ENCODE measurements at regions not wholly inside any gene's neighbourhood (a gene's known extent, or its start where the extent isn't known, plus 50 kb on each side); places are given as distances from the start of the nearest gene placed in this dataset.
"Not testable (repeated sequence)": the region's sequence is repeated elsewhere in the genome, so short reads cannot be mapped to it uniquely, and the experiment has no call there.

DNA sequence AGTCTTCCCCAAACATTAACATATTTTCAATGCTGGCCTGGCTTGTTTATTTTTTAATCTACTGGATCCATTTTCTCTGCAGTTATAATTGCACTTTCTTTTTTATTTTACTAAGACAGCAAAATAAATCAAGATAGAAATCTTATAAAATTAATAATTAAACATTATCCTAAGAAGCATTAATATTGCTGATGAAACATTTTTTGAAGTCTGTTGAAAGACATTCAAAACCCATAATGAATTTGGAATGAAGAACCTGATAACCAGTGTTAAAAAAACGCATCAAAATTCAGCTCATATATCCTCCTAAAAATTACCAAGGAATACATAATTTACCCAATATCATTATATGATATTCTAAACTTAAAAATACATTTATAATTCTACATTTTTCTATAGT, 675.7 kb upstream of the PRMT6 start:
- Histone ChIP-seq H3K27me3 (ENCODE audit: control insufficient read depth in 4 of 4, insufficient read depth in 4 of 4, low read length in 3 of 4) (no peaks in the 10 kb centered on the region), H3K4me3 (ENCODE audit: low read depth in 1 of 3, low read length in 3 of 3) (no peak overlapping the region), H3K9ac (ENCODE audit: low read depth in 1 of 2, low read length in 2 of 2) (no peak overlapping the region), H3K9me3 (ENCODE audit: control insufficient read depth in 4 of 4, low read length in 3 of 4) (no peaks in the 10 kb centered on the region), H3K36me3 (ENCODE audit: control insufficient read depth in 4 of 4, insufficient read depth in 3 of 4, low read depth in 1 of 4, low read length in 3 of 4) (no peaks in the 10 kb centered on the region), H3K27ac (ENCODE audit: low read depth in 1 of 2, low read length in 2 of 2) (no peak overlapping the region), H3K4me1 (ENCODE audit: control insufficient read depth in 4 of 4, insufficient read depth in 4 of 4, low read length in 3 of 4) (no peaks in the 10 kb centered on the region)
- DNase-seq (ENCODE audit: low spot score) = no peak
- WGBS = 54% methylated on average over 1 of the region's 1 CpG
- no peak for TF ChIP-seq NR2F2 (IDR thresholded peaks at IDR 0.05)
- no peak for TF ChIP-seq HNF4A (conservative IDR thresholded peaks at IDR 0.05)
- TF ChIP-seq, protein P1, sequence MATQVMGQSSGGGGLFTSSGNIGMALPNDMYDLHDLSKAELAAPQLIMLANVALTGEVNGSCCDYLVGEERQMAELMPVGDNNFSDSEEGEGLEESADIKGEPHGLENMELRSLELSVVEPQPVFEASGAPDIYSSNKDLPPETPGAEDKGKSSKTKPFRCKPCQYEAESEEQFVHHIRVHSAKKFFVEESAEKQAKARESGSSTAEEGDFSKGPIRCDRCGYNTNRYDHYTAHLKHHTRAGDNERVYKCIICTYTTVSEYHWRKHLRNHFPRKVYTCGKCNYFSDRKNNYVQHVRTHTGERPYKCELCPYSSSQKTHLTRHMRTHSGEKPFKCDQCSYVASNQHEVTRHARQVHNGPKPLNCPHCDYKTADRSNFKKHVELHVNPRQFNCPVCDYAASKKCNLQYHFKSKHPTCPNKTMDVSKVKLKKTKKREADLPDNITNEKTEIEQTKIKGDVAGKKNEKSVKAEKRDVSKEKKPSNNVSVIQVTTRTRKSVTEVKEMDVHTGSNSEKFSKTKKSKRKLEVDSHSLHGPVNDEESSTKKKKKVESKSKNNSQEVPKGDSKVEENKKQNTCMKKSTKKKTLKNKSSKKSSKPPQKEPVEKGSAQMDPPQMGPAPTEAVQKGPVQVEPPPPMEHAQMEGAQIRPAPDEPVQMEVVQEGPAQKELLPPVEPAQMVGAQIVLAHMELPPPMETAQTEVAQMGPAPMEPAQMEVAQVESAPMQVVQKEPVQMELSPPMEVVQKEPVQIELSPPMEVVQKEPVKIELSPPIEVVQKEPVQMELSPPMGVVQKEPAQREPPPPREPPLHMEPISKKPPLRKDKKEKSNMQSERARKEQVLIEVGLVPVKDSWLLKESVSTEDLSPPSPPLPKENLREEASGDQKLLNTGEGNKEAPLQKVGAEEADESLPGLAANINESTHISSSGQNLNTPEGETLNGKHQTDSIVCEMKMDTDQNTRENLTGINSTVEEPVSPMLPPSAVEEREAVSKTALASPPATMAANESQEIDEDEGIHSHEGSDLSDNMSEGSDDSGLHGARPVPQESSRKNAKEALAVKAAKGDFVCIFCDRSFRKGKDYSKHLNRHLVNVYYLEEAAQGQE (IDR thresholded peaks at IDR 0.05) = no peak
- TF ChIP-seq, protein P2, sequence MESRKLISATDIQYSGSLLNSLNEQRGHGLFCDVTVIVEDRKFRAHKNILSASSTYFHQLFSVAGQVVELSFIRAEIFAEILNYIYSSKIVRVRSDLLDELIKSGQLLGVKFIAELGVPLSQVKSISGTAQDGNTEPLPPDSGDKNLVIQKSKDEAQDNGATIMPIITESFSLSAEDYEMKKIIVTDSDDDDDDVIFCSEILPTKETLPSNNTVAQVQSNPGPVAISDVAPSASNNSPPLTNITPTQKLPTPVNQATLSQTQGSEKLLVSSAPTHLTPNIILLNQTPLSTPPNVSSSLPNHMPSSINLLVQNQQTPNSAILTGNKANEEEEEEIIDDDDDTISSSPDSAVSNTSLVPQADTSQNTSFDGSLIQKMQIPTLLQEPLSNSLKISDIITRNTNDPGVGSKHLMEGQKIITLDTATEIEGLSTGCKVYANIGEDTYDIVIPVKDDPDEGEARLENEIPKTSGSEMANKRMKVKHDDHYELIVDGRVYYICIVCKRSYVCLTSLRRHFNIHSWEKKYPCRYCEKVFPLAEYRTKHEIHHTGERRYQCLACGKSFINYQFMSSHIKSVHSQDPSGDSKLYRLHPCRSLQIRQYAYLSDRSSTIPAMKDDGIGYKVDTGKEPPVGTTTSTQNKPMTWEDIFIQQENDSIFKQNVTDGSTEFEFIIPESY (IDR thresholded peaks at IDR 0.05) = no peak
- no peak for TF ChIP-seq RXRA (IDR thresholded peaks at IDR 0.05)
- TF ChIP-seq GABPA (IDR thresholded peaks at IDR 0.05 in 1 of 2, conservative IDR thresholded peaks at IDR 0.05 in 1 of 2) = no peak
- no peak for TF ChIP-seq HNF4G (IDR thresholded peaks at IDR 0.05)
- no peak for TF ChIP-seq YY1 (IDR thresholded peaks at IDR 0.05)
- TF ChIP-seq RAD21 (IDR thresholded peaks at IDR 0.05) = no peak
- TF ChIP-seq, protein P3, sequence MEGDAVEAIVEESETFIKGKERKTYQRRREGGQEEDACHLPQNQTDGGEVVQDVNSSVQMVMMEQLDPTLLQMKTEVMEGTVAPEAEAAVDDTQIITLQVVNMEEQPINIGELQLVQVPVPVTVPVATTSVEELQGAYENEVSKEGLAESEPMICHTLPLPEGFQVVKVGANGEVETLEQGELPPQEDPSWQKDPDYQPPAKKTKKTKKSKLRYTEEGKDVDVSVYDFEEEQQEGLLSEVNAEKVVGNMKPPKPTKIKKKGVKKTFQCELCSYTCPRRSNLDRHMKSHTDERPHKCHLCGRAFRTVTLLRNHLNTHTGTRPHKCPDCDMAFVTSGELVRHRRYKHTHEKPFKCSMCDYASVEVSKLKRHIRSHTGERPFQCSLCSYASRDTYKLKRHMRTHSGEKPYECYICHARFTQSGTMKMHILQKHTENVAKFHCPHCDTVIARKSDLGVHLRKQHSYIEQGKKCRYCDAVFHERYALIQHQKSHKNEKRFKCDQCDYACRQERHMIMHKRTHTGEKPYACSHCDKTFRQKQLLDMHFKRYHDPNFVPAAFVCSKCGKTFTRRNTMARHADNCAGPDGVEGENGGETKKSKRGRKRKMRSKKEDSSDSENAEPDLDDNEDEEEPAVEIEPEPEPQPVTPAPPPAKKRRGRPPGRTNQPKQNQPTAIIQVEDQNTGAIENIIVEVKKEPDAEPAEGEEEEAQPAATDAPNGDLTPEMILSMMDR (IDR thresholded peaks at IDR 0.05; ENCODE audit: low read depth, low read length, missing input control) = no peak
- no peak for TF ChIP-seq FOXA1 (IDR thresholded peaks at IDR 0.05)
- no peak for TF ChIP-seq JUND (IDR thresholded peaks at IDR 0.05)
- TF ChIP-seq FOXA2 (IDR thresholded peaks at IDR 0.05) = no peak
- TF ChIP-seq EGR1 (IDR thresholded peaks at IDR 0.05; ENCODE audit: low read depth in 2 of 2) = no peak
- TF ChIP-seq, protein P4, sequence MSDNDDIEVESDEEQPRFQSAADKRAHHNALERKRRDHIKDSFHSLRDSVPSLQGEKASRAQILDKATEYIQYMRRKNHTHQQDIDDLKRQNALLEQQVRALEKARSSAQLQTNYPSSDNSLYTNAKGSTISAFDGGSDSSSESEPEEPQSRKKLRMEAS (IDR thresholded peaks at IDR 0.05) = no peak
- no peak for TF ChIP-seq TAF1 (conservative IDR thresholded peaks at IDR 0.05)

DNA sequence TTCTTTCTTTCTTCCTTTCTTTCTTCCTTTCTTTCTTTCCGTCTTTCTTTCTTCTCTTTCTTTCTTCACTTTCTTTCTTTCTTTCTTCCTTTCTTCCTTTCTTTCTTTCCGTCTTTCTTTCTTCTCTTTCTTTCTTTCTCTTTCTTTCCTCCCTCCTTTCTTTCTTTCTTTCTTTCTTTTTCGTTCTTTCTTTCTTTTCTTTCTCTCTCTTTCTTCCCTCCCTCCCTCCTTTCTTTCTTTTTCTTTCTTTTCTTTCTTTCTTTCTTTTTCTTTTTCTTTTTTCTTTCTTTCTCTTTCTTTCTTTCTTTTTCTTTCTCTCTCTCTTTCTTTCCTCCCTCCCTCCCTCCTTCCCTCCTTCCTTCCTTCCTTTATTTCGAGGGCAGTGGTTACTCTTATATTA, 667.3 kb upstream of the PRMT6 start:
- H3K4me1 ChIP-seq (ENCODE audit: control insufficient read depth in 4 of 4, insufficient read depth in 4 of 4, low read length in 3 of 4); H3K4me3 ChIP-seq (ENCODE audit: low read depth in 1 of 3, low read length in 3 of 3); DNase-seq (ENCODE audit: low spot score); H3K27me3 ChIP-seq (ENCODE audit: control insufficient read depth in 4 of 4, insufficient read depth in 4 of 4, low read length in 3 of 4); H3K9me3 ChIP-seq (ENCODE audit: control insufficient read depth in 4 of 4, low read length in 3 of 4); H3K36me3 ChIP-seq (ENCODE audit: control insufficient read depth in 4 of 4, insufficient read depth in 3 of 4, low read depth in 1 of 4, low read length in 3 of 4); H3K27ac ChIP-seq (ENCODE audit: low read depth in 1 of 2, low read length in 2 of 2); H3K9ac ChIP-seq (ENCODE audit: low read depth in 1 of 2, low read length in 2 of 2): not testable (repeated sequence)
- WGBS = 52% methylated on average over 4 of the region's 4 CpGs

All from liver (tissue), 8 donors.